Activated CD8-positive, alpha-beta T cell treated with anti-CD3 and anti-CD28 coated beads for 36 hours (primary cell): ENCODE measurements at regions not wholly inside any gene's neighbourhood (a gene's known extent, or its start where the extent isn't known, plus 50 kb on each side); places are given as distances from the start of the nearest gene placed in this dataset.

Source experiments
- ATAC-seq: fragments of 200-7000 bp; cut with Tn5 transposase; one replicate; pipeline ENCODE4 v1.10.0; 2021; ENCODE audit warnings: mild to moderate bottlenecking, moderate library complexity
- CTCF ChIA-PET: fragments of 350-600 bp; sonication (Branson Sonifier 250); formaldehyde crosslinking; loops from one replicate; lab custom pipeline; 2021; ENCODE audit warnings: antibody characterized with exemption; lab: Charles Lee
- POLR2A ChIA-PET: fragments of 350-600 bp; sonication (Branson Sonifier 250); formaldehyde crosslinking; loops from one replicate; lab custom pipeline; 2021; ENCODE audit warnings: antibody characterized with exemption; lab: Charles Lee
- DNase-seq: peaks from one replicate; pipeline ENCODE4 v3.0.0-alpha.2; 2020
- H3K27ac Mint-ChIP-seq: one replicate; pipeline ENCODE4 v1.8.0; 2021; ENCODE audit warnings: mild to moderate bottlenecking, mixed read lengths
- H3K27me3 Mint-ChIP-seq: one replicate; pipeline ENCODE4 v1.8.0; 2021; ENCODE audit warnings: mixed read lengths
- H3K36me3 Mint-ChIP-seq: one replicate; pipeline ENCODE4 v1.8.0; 2021; ENCODE audit warnings: low read depth, mixed read lengths
- H3K4me1 Mint-ChIP-seq: one replicate; pipeline ENCODE4 v1.8.0; 2021; ENCODE audit warnings: low read depth, mixed read lengths
- H3K4me3 Mint-ChIP-seq: one replicate; pipeline ENCODE4 v1.8.0; 2021; ENCODE audit warnings: mild to moderate bottlenecking, moderate library complexity, mixed read lengths
- H3K9me3 Mint-ChIP-seq: one replicate; pipeline ENCODE4 v1.8.0; 2021; ENCODE audit warnings: mixed read lengths
- intact Hi-C: fragments of 100-400 bp; cut with micrococcal nuclease; formaldehyde crosslinking; loops from one replicate; pipeline ENCODE4 v1.10.0; 2022
- TF ChIP-seq, protein P1 (sequence below): fragments of 200-600 bp; IDR thresholded peaks from one replicate; pipeline ENCODE4 v1.8.0; 2022; ENCODE audit warnings: antibody characterized with exemption, mild to moderate bottlenecking

DNA sequence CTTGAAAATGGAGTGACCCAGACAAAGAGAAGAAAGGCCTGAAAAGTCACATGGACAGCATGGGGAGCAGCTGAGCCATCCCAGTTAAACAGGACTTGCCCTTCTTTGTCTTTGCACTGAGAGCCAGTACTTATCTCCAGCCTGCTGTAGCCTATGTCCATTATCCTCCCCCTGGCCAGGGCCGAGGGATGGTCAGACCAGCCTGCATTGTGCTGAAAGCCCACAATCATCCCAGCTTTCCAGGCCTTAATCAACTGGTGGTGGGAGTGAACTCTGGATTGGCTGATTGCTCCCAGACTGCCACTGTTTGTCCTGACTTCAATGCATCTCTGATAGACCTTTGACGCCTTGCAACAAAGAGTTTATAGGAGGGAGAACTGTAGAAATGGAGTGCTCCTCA is 453.1 kb downstream of the EPHA5 start:
- intact Hi-C loops: no loop called here
- H3K9me3 Mint-ChIP-seq: peaks cover 3% of the 10 kb centered on the region
- H3K4me3 Mint-ChIP-seq: no peak overlapping the region
- no peak for DNase-seq
- no peaks in the 10 kb centered on the region for H3K4me1 Mint-ChIP-seq
- ChIA-PET CTCF (no interaction called here), POLR2A (no interaction called here)
- H3K36me3 Mint-ChIP-seq: no peaks in the 10 kb centered on the region
- no peak for ATAC-seq
- H3K27me3 Mint-ChIP-seq: no peaks in the 10 kb centered on the region
- TF ChIP-seq, protein P1, sequence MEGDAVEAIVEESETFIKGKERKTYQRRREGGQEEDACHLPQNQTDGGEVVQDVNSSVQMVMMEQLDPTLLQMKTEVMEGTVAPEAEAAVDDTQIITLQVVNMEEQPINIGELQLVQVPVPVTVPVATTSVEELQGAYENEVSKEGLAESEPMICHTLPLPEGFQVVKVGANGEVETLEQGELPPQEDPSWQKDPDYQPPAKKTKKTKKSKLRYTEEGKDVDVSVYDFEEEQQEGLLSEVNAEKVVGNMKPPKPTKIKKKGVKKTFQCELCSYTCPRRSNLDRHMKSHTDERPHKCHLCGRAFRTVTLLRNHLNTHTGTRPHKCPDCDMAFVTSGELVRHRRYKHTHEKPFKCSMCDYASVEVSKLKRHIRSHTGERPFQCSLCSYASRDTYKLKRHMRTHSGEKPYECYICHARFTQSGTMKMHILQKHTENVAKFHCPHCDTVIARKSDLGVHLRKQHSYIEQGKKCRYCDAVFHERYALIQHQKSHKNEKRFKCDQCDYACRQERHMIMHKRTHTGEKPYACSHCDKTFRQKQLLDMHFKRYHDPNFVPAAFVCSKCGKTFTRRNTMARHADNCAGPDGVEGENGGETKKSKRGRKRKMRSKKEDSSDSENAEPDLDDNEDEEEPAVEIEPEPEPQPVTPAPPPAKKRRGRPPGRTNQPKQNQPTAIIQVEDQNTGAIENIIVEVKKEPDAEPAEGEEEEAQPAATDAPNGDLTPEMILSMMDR: no peak
- H3K27ac Mint-ChIP-seq: no peak overlapping the region

GRCh38 chr4:65202853-65203236 is 467.4 kb downstream of the EPHA5 start:
- Mint-ChIP-seq H3K27me3 (no peaks in the 10 kb centered on the region), H3K4me3 (no peak overlapping the region), H3K9me3 (peaks cover 1% of the 10 kb centered on the region), H3K4me1 (no peaks in the 10 kb centered on the region), H3K36me3 (no peaks in the 10 kb centered on the region), H3K27ac (no peak overlapping the region)
- POLR2A ChIA-PET: no interaction called here
- TF ChIP-seq, protein P1: no peak
- DNase-seq: no peak
- CTCF ChIA-PET: no interaction called here
- no peak for ATAC-seq
- intact Hi-C loops: no loop called here

DNA sequence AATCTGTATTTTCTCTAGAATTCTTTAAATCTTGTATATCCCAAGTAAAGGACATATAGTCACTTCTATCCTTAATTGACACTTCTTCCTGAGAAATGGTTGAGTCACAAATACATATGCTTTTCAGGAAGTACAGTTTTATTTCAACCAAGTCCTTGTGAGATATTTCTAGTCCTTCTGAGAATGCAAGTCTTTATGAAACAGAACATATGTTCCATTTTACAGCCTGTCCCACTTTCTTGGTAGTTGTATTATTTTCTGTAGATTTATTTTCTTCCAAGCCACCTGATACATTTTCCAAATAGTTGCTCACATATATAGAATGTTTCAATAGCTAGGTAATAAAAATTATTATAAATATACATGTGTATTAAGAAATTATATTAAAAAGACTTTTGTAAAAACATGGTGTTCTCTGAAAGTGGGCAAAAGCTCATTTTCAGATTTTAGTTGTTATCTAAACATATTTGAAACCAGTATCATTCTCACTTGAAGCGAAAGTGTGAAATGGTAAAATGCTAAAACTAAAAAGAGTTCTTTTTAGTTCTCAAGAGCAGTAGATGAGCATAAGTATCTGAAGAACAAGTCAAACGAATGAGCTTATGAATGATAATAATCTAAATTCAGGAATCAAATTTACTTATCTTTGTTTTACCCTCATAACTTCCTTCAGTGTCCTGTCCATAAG is 468.0 kb downstream of the EPHA5 start:
- TF ChIP-seq, protein P1: no peak

GRCh38 chr4:65195666-65196065 is 474.6 kb downstream of the EPHA5 start:
- no peaks in the 10 kb centered on the region for H3K4me1 Mint-ChIP-seq
- intact Hi-C loops: no loop called here
- H3K9me3 Mint-ChIP-seq: peaks cover 2% of the 10 kb centered on the region
- CTCF ChIA-PET: no interaction called here
- no peak overlapping the region for H3K27ac Mint-ChIP-seq
- H3K4me3 Mint-ChIP-seq: no peak overlapping the region
- POLR2A ChIA-PET: no interaction called here
- DNase-seq: no peak
- H3K27me3 Mint-ChIP-seq: no peaks in the 10 kb centered on the region
- ATAC-seq: no peak
- H3K36me3 Mint-ChIP-seq: no peaks in the 10 kb centered on the region
- TF ChIP-seq, protein P1: no peak

More for the DNA sequence above, 468.0 kb downstream of the EPHA5 start:
- intact Hi-C loops: no loop called here
- H3K4me3 Mint-ChIP-seq: no peak overlapping the region
- DNase-seq (no peak), ATAC-seq (no peak)
- ChIA-PET CTCF (no interaction called here), POLR2A (no interaction called here)
- H3K36me3 Mint-ChIP-seq: no peaks in the 10 kb centered on the region
- H3K27me3 Mint-ChIP-seq: no peaks in the 10 kb centered on the region
- H3K9me3 Mint-ChIP-seq: peaks cover 3% of the 10 kb centered on the region
- H3K27ac Mint-ChIP-seq: no peak overlapping the region
- H3K4me1 Mint-ChIP-seq: no peaks in the 10 kb centered on the region

GRCh38 chr4:65195002-65195401 is 475.3 kb downstream of the EPHA5 start:
- H3K9me3 Mint-ChIP-seq: peaks cover 2% of the 10 kb centered on the region
- no peaks in the 10 kb centered on the region for H3K4me1 Mint-ChIP-seq
- ATAC-seq: no peak
- intact Hi-C loops: no loop called here
- H3K27me3 Mint-ChIP-seq: no peaks in the 10 kb centered on the region
- no peak overlapping the region for H3K4me3 Mint-ChIP-seq
- H3K36me3 Mint-ChIP-seq: no peaks in the 10 kb centered on the region
- H3K27ac Mint-ChIP-seq: no peak overlapping the region
- TF ChIP-seq, protein P1: no peak
- POLR2A ChIA-PET: no interaction called here
- CTCF ChIA-PET: no interaction called here
- DNase-seq: no peak
